GM23338 (cell line): ENCODE measurements at regions not wholly inside any gene's neighbourhood (a gene's known extent, or its start where the extent isn't known, plus 50 kb on each side); places are given as distances from the start of the nearest gene placed in this dataset.

Experiments used
- CREB1 ChIP-seq: fragments of 250-450 bp; sonication (Bioruptor Pico); IDR thresholded peaks from 2 replicates; pipeline ENCODE4 v1.5.0; 2020; ENCODE audit warnings: low read depth, mild to moderate bottlenecking, moderate library complexity
- EZH2 ChIP-seq: fragments of 200-600 bp; sonication (generic); IDR thresholded peaks from one replicate; pipeline ENCODE4 v1.8.0; 2017; ENCODE audit warnings: antibody characterized with exemption, mild to moderate bottlenecking, low read depth; ENCODE audit not compliant: unreplicated experiment
- EZH2phosphoT487 ChIP-seq: fragments of 200-600 bp; sonication (generic); IDR thresholded peaks from one replicate; pipeline ENCODE4 v1.8.1; 2018; ENCODE audit warnings: antibody characterized with exemption; ENCODE audit not compliant: unreplicated experiment
- JUNB ChIP-seq: IDR thresholded peaks from one replicate; pipeline ENCODE4 v1.6.1; 2016; ENCODE audit warnings: antibody characterized with exemption; ENCODE audit not compliant: unreplicated experiment
- POLR2AphosphoS5 ChIP-seq: IDR thresholded peaks from 2 replicates; pipeline ENCODE4 v1.6.1; 2016; ENCODE audit warnings: antibody characterized with exemption, low read depth
- STAT1 ChIP-seq: IDR thresholded peaks from one replicate; pipeline ENCODE4 v1.6.1; 2016; ENCODE audit warnings: antibody characterized with exemption; ENCODE audit not compliant: unreplicated experiment
- ZNF331 ChIP-seq: fragments of 250-450 bp; sonication (Bioruptor Pico); IDR thresholded peaks from 2 replicates; pipeline ENCODE4 v1.5.0; 2020; ENCODE audit warnings: low read depth, mild to moderate bottlenecking, moderate library complexity
- TF ChIP-seq, protein P1 (sequence below), 2 experiments: fragments of 200-600 bp in 1 of 2; sonication (generic) in 1 of 2; conservative IDR thresholded peaks; 2 replicates each; pipeline versions ENCODE4 v1.5.1 to v1.6.1; 2016 to 2017; ENCODE audit warnings: antibody characterized with exemption in 2 of 2, low read depth in 2 of 2, mild to moderate bottlenecking in 2 of 2, moderate library complexity in 1 of 2
- TF ChIP-seq, protein P2 (sequence below): IDR thresholded peaks from 2 replicates; pipeline ENCODE4 v1.6.1; 2016; ENCODE audit warnings: antibody characterized with exemption
- TF ChIP-seq, protein P3 (sequence below): IDR thresholded peaks from one replicate; pipeline ENCODE4 v1.6.1; 2018; ENCODE audit warnings: antibody characterized with exemption; ENCODE audit not compliant: unreplicated experiment

DNA sequence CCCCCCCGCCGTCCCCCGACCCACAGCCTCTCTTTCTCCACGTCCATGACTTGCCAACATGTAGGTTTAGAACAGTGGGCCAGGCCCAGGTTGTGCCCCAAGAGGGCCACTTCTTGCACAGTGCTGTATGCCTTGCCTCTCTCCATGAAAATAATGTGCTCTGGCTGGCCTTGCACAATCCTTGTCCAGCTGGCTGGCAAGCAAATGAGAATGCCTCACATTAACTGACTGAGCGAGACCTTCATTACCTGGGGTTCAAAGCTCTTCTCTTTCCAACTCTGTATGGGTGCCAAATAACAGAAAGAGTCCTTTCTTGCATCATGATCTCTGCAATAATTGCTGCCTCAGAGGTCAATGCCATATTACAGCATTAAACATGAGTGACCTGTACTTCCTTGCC lies 416.6 kb downstream of the FGF13 start:
- TF ChIP-seq, protein P1, sequence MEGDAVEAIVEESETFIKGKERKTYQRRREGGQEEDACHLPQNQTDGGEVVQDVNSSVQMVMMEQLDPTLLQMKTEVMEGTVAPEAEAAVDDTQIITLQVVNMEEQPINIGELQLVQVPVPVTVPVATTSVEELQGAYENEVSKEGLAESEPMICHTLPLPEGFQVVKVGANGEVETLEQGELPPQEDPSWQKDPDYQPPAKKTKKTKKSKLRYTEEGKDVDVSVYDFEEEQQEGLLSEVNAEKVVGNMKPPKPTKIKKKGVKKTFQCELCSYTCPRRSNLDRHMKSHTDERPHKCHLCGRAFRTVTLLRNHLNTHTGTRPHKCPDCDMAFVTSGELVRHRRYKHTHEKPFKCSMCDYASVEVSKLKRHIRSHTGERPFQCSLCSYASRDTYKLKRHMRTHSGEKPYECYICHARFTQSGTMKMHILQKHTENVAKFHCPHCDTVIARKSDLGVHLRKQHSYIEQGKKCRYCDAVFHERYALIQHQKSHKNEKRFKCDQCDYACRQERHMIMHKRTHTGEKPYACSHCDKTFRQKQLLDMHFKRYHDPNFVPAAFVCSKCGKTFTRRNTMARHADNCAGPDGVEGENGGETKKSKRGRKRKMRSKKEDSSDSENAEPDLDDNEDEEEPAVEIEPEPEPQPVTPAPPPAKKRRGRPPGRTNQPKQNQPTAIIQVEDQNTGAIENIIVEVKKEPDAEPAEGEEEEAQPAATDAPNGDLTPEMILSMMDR (conservative IDR thresholded peaks at IDR 0.05; ENCODE audit: low read depth in 2 of 2): no peak
- TF ChIP-seq, protein P2, sequence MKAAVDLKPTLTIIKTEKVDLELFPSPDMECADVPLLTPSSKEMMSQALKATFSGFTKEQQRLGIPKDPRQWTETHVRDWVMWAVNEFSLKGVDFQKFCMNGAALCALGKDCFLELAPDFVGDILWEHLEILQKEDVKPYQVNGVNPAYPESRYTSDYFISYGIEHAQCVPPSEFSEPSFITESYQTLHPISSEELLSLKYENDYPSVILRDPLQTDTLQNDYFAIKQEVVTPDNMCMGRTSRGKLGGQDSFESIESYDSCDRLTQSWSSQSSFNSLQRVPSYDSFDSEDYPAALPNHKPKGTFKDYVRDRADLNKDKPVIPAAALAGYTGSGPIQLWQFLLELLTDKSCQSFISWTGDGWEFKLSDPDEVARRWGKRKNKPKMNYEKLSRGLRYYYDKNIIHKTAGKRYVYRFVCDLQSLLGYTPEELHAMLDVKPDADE: no peak
- TF ChIP-seq POLR2AphosphoS5 (no peak), EZH2 (no peak), JUNB (no peak), CREB1 (CRISPR knock-in tag) (no peak), EZH2phosphoT487 (no peak), STAT1 (no peak), ZNF331 (CRISPR knock-in tag) (no peak)
- TF ChIP-seq, protein P3, sequence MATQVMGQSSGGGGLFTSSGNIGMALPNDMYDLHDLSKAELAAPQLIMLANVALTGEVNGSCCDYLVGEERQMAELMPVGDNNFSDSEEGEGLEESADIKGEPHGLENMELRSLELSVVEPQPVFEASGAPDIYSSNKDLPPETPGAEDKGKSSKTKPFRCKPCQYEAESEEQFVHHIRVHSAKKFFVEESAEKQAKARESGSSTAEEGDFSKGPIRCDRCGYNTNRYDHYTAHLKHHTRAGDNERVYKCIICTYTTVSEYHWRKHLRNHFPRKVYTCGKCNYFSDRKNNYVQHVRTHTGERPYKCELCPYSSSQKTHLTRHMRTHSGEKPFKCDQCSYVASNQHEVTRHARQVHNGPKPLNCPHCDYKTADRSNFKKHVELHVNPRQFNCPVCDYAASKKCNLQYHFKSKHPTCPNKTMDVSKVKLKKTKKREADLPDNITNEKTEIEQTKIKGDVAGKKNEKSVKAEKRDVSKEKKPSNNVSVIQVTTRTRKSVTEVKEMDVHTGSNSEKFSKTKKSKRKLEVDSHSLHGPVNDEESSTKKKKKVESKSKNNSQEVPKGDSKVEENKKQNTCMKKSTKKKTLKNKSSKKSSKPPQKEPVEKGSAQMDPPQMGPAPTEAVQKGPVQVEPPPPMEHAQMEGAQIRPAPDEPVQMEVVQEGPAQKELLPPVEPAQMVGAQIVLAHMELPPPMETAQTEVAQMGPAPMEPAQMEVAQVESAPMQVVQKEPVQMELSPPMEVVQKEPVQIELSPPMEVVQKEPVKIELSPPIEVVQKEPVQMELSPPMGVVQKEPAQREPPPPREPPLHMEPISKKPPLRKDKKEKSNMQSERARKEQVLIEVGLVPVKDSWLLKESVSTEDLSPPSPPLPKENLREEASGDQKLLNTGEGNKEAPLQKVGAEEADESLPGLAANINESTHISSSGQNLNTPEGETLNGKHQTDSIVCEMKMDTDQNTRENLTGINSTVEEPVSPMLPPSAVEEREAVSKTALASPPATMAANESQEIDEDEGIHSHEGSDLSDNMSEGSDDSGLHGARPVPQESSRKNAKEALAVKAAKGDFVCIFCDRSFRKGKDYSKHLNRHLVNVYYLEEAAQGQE: no peak
